Prostate gland (tissue), 2 donors: ENCODE measurements at regions not wholly inside any gene's neighbourhood (a gene's known extent, or its start where the extent isn't known, plus 50 kb on each side); places are given as distances from the start of the nearest gene placed in this dataset.
A peak's percentile ranks its signal among the peaks of the same experiment; 100 is the strongest.

Source experiments
- DNase-seq: peaks from one replicate; pipeline ENCODE4 v3.0.0-alpha.2; 2019; ENCODE audit warnings: low spot score
- H3K27ac ChIP-seq, 2 donors: fragments of 200-600 bp; sonication (generic); 2 replicates each; pipeline ENCODE4 v1.5.1; 2017 to 2019
- H3K27me3 ChIP-seq: fragments of 200-600 bp; sonication (generic); replicated peaks from 2 replicates; pipeline ENCODE4 v1.5.1; 2019; ENCODE audit not compliant: insufficient read depth
- H3K36me3 ChIP-seq, 2 donors: fragments of 200-600 bp; sonication (generic); 1 replicate in 1 of 2; 2 replicates in 1 of 2; pipeline versions ENCODE4 v1.5.1 to v1.8.1; 2017 to 2019
- H3K4me1 ChIP-seq: fragments of 200-600 bp; sonication (generic); replicated peaks from 2 replicates; pipeline ENCODE4 v1.5.1; 2019
- H3K4me3 ChIP-seq, 2 donors: fragments of 200-600 bp; sonication (generic); 2 replicates each; pipeline ENCODE4 v1.5.1; 2017 to 2019
- H3K9me3 ChIP-seq: fragments of 200-600 bp; sonication (generic); 2 replicates; pipeline ENCODE4 v1.5.1; 2017
- CTCF ChIP-seq, 4 experiments: fragments of 200-600 bp in 2 of 4; fragments of 450-650 bp in 2 of 4; sonication (generic) in 2 of 4; IDR thresholded peaks; 1 replicate in 3 of 4; 2 replicates in 1 of 4; pipeline ENCODE4 v1.5.1; 2016 to 2019; ENCODE audit warnings: antibody characterized with exemption in 4 of 4, mild to moderate bottlenecking in 2 of 4, moderate library complexity in 2 of 4
- POLR2A ChIP-seq: fragments of 450-650 bp; IDR thresholded peaks from one replicate; pipeline ENCODE4 v1.6.1; 2016; ENCODE audit warnings: antibody characterized with exemption, mild to moderate bottlenecking
- POLR2AphosphoS5 ChIP-seq: sonication (generic); formaldehyde crosslinking; IDR thresholded peaks from one replicate; pipeline ENCODE4 v1.6.1; 2017; ENCODE audit warnings: antibody characterized with exemption
- WGBS: methylation state at CpG from one replicate; pipeline ENCODE4 v1.1.5; 2018; 5-methylcytosine and 5-hydroxymethylcytosine counted together
- intact Hi-C: fragments of 100-400 bp; cut with DNase I; formaldehyde crosslinking; loops from one replicate; pipeline ENCODE4 v1.14.2; 2022

GRCh38 chr1:22385537-22385936, 66.1 kb upstream of the ZBTB40 start:
- Histone ChIP-seq H3K4me3 (no peak overlapping the region), H3K27ac (no peak overlapping the region), H3K36me3 (no peaks in the 10 kb centered on the region), H3K9me3 (no peaks in the 10 kb centered on the region), H3K4me1 (no peaks in the 10 kb centered on the region), H3K27me3 (no peaks in the 10 kb centered on the region)
- intact Hi-C loops: no loop called here
- TF ChIP-seq CTCF (IDR thresholded peaks at IDR 0.05) (no peak), POLR2AphosphoS5 (no peak), POLR2A (no peak)
- 83% methylated on average over 4 of the region's 4 CpGs for WGBS
- no peak for DNase-seq

DNA sequence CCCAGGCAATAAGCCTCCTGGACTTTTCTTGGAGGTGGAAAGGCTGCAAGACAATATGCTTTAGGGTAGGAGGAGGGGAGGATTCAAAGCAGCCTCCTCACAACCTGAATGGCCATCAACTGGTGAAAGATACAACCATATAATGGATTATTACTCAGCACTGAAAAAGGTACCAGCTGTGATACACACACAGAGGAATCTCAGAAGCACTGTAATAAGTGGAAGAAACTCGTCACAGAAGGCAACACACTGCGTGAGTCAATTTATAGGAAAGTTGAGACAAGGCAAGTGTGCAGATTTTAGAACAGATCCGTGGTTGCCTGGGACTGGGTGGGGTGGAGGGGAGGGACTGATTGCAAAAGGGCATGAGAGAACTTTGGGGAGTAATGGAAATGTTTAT, 64.9 kb upstream of the ZBTB40 start:
- no peak for DNase-seq
- intact Hi-C loops: no loop called here
- Histone ChIP-seq H3K27me3 (no peaks in the 10 kb centered on the region), H3K27ac (no peak overlapping the region), H3K4me3 (no peak overlapping the region), H3K4me1 (no peaks in the 10 kb centered on the region), H3K36me3 (no peaks in the 10 kb centered on the region), H3K9me3 (no peaks in the 10 kb centered on the region)
- no peak for TF ChIP-seq POLR2A
- no peak for TF ChIP-seq CTCF (IDR thresholded peaks at IDR 0.05)
- no peak for TF ChIP-seq POLR2AphosphoS5
- WGBS: 82% methylated on average over 3 of the region's 3 CpGs

DNA sequence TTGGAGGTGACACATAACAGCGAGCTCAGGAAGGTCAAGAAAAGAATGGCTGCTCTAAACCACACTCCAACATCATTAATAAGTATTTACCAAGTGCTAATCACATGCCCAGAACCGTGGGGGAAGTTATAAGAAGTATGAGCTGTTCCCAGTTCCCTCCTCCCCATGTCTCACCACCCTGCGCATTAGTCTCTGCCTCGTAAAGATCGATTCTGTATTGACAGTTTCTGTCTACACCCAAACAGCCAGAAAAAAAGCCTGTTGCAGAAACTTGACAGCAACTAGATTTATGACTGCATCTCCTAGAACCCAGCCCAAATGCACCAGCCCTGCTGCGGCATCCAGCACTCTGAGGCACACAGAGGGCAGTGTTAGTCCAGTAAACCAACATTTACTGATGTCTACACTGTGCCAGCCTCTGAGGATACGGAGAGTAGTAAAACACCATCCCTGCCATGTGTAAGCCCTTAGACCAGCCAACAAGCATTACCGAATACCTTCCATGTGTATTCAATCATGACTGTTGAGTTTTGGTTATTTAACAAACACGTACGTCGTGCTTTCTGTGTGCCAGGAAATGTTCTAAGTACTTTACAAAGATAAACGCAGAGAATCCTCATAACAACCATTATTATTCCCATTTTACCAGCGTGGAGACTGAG, 63.6 kb upstream of the ZBTB40 start:
- Histone ChIP-seq H3K4me3 (no peak overlapping the region), H3K4me1 (no peaks in the 10 kb centered on the region), H3K27me3 (no peaks in the 10 kb centered on the region), H3K36me3 (no peaks in the 10 kb centered on the region), H3K27ac (peak overlapping the region; percentile 18 to 53), H3K9me3 (no peaks in the 10 kb centered on the region)
- peak; percentile 57 for DNase-seq
- intact Hi-C loops: no loop called here
- TF ChIP-seq CTCF (IDR thresholded peaks at IDR 0.05) (peak in 2 of 4 experiments; percentile 30 to 62), POLR2A (no peak), POLR2AphosphoS5 (peak; percentile 80)
- WGBS: 34% methylated on average over 13 of the region's 13 CpGs

DNA sequence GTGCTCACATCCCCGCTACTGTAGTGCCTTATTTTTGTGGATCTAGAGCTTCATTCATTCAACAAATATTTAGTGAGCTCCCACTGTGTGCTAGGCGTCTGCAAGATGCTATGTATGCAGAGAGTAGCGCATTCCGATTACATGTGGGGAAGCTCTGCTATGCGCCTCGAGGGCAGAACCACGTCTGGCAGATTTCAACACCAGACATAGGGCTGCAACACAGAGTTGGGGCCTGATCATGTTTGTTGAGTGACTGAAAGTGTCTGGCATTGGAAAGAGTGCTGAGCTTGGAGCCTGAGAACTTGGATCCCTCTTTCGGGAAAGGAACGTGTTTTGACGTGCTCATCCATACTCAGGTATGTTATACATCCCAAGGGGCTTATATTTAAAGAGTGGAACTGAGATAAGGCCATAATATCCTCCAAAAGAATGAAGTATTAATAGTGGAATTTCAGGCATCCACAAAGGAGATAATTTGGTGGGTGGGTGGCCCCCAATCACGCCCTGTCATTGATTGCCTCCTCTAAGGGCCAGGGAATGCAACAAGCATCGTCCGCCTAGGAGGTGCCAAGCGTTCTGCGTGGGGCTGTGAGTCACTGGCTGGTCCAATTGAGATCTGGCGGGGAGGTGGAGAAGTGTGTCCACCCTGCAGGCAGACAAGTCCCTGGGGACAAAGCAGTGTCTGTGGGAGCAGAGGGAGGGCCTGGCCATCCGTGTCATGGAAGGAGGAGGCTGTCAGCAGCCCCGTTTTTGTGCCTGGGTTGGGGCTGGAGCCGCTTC, 62.8 kb upstream of the ZBTB40 start:
- WGBS: 70% methylated on average over 16 of the region's 19 CpGs
- intact Hi-C loops: no loop called here
- H3K4me1 ChIP-seq: no peaks in the 10 kb centered on the region
- peak overlapping the region; percentile 18 to 53 for H3K27ac ChIP-seq
- DNase-seq: no peak
- no peaks in the 10 kb centered on the region for H3K27me3 ChIP-seq
- no peak overlapping the region for H3K4me3 ChIP-seq
- H3K36me3 ChIP-seq: no peaks in the 10 kb centered on the region
- TF ChIP-seq POLR2A: no peak
- no peak for TF ChIP-seq POLR2AphosphoS5
- TF ChIP-seq CTCF (IDR thresholded peaks at IDR 0.05): no peak
- no peaks in the 10 kb centered on the region for H3K9me3 ChIP-seq

GRCh38 chr1:22393587-22393986, 58.1 kb upstream of the ZBTB40 start:
- Histone ChIP-seq H3K36me3 (no peaks in the 10 kb centered on the region), H3K27ac (no peak overlapping the region), H3K9me3 (no peaks in the 10 kb centered on the region), H3K27me3 (no peaks in the 10 kb centered on the region), H3K4me1 (no peaks in the 10 kb centered on the region), H3K4me3 (no peak overlapping the region)
- intact Hi-C loops: no loop called here
- DNase-seq: no peak
- 89% methylated on average over 6 of the region's 6 CpGs for WGBS
- no peak for TF ChIP-seq CTCF (IDR thresholded peaks at IDR 0.05)
- TF ChIP-seq POLR2AphosphoS5: no peak
- no peak for TF ChIP-seq POLR2A
